Stimulated activated memory B cell treated with anti-CD40 and anti-IgM and Interleukin-4, amounts not matched to agents 10 μg/mL and 1 μg/mL and 100 μg/mL, for 72 hours (primary cell): ENCODE measurements at regions not wholly inside any gene's neighbourhood (a gene's known extent, or its start where the extent isn't known, plus 50 kb on each side); places are given as distances from the start of the nearest gene placed in this dataset.

Experiments used
- ATAC-seq: fragments of 150-1000 bp; cut with Tn5 transposase; 2 replicates; pipeline ENCODE4 v1.10.0; 2021
- H3K27ac Mint-ChIP-seq: one replicate; pipeline ENCODE4 v1.8.0; 2022; ENCODE audit warnings: mild to moderate bottlenecking, mixed read lengths
- H3K27me3 Mint-ChIP-seq: one replicate; pipeline ENCODE4 v1.8.0; 2022; ENCODE audit warnings: mixed read lengths
- H3K36me3 Mint-ChIP-seq: one replicate; pipeline ENCODE4 v1.8.0; 2022; ENCODE audit warnings: mixed read lengths
- H3K4me1 Mint-ChIP-seq: one replicate; pipeline ENCODE4 v1.8.0; 2022; ENCODE audit warnings: mixed read lengths
- H3K4me3 Mint-ChIP-seq: one replicate; pipeline ENCODE4 v1.8.0; 2022; ENCODE audit warnings: mild to moderate bottlenecking, moderate library complexity, mixed read lengths
- H3K9me3 Mint-ChIP-seq: one replicate; pipeline ENCODE4 v1.8.0; 2022; ENCODE audit warnings: mixed read lengths

- H3K27me3 Mint-ChIP-seq, result peaks cover 15% of the 10 kb centered on the region
- H3K4me3 Mint-ChIP-seq, result no peak overlapping the region
- H3K36me3 Mint-ChIP-seq, result no peaks in the 10 kb centered on the region
- no peak for ATAC-seq
- no peak overlapping the region for H3K27ac Mint-ChIP-seq
- no peaks in the 10 kb centered on the region for H3K4me1 Mint-ChIP-seq
- H3K9me3 Mint-ChIP-seq, result peaks cover 7% of the 10 kb centered on the region
Measured at GRCh38 chr3:139198186-139198585, 145.6 kb upstream of the MRPS22 start.

GRCh38 chr3:139198929-139199328 is 144.9 kb upstream of the MRPS22 start:
- Mint-ChIP-seq H3K4me1 (no peaks in the 10 kb centered on the region), H3K36me3 (no peaks in the 10 kb centered on the region), H3K27ac (no peak overlapping the region), H3K9me3 (peaks cover 7% of the 10 kb centered on the region), H3K27me3 (peaks cover 15% of the 10 kb centered on the region), H3K4me3 (no peak overlapping the region)
- ATAC-seq, result no peak

- H3K4me1 Mint-ChIP-seq, result no peaks in the 10 kb centered on the region
- H3K9me3 Mint-ChIP-seq, result peaks cover 7% of the 10 kb centered on the region
- peaks cover 15% of the 10 kb centered on the region for H3K27me3 Mint-ChIP-seq
- no peaks in the 10 kb centered on the region for H3K36me3 Mint-ChIP-seq
- ATAC-seq, result no peak
- no peak overlapping the region for H3K4me3 Mint-ChIP-seq
- no peak overlapping the region for H3K27ac Mint-ChIP-seq
Measured at GRCh38 chr3:139199421-139200010, 144.3 kb upstream of the MRPS22 start.

- H3K36me3 Mint-ChIP-seq, result no peaks in the 10 kb centered on the region
- no peak overlapping the region for H3K27ac Mint-ChIP-seq
- peaks cover 2% of the 10 kb centered on the region for H3K9me3 Mint-ChIP-seq
Measured at GRCh38 chr3:139201446-139202225, 142.2 kb upstream of the MRPS22 start.

GRCh38 chr3:139202226-139202958 is 141.4 kb upstream of the MRPS22 start:
- peaks cover 3% of the 10 kb centered on the region for H3K27me3 Mint-ChIP-seq
- no peak overlapping the region for H3K27ac Mint-ChIP-seq
- H3K36me3 Mint-ChIP-seq, result no peaks in the 10 kb centered on the region
- no peak overlapping the region for H3K4me3 Mint-ChIP-seq
- H3K4me1 Mint-ChIP-seq, result no peaks in the 10 kb centered on the region
- no peaks in the 10 kb centered on the region for H3K9me3 Mint-ChIP-seq
- ATAC-seq, result no peak

More at GRCh38 chr3:139201446-139202225, 142.2 kb upstream of the MRPS22 start:
- Mint-ChIP-seq H3K4me3 (no peak overlapping the region), H3K4me1 (no peaks in the 10 kb centered on the region), H3K27me3 (peaks cover 10% of the 10 kb centered on the region)
- no peak for ATAC-seq

- no peaks in the 10 kb centered on the region for H3K4me1 Mint-ChIP-seq
- no peak overlapping the region for H3K27ac Mint-ChIP-seq
- no peak for ATAC-seq
- no peak overlapping the region for H3K4me3 Mint-ChIP-seq
- H3K27me3 Mint-ChIP-seq, result no peaks in the 10 kb centered on the region
- H3K36me3 Mint-ChIP-seq, result no peaks in the 10 kb centered on the region
- H3K9me3 Mint-ChIP-seq, result peaks cover 2% of the 10 kb centered on the region
Measured at GRCh38 chr3:139202959-139203349, 140.9 kb upstream of the MRPS22 start.

GRCh38 chr3:139203752-139204151 is 140.1 kb upstream of the MRPS22 start:
- Mint-ChIP-seq H3K27ac (no peak overlapping the region), H3K36me3 (no peaks in the 10 kb centered on the region), H3K9me3 (peaks cover 2% of the 10 kb centered on the region), H3K4me3 (no peak overlapping the region), H3K4me1 (no peaks in the 10 kb centered on the region), H3K27me3 (no peaks in the 10 kb centered on the region)
- no peak for ATAC-seq

- no peak for ATAC-seq
- no peaks in the 10 kb centered on the region for H3K27me3 Mint-ChIP-seq
- H3K27ac Mint-ChIP-seq, result no peak overlapping the region
- H3K36me3 Mint-ChIP-seq, result no peaks in the 10 kb centered on the region
- H3K9me3 Mint-ChIP-seq, result peaks cover 2% of the 10 kb centered on the region
- no peak overlapping the region for H3K4me3 Mint-ChIP-seq
- H3K4me1 Mint-ChIP-seq, result no peaks in the 10 kb centered on the region
Measured at GRCh38 chr3:139204728-139205127, 139.1 kb upstream of the MRPS22 start.

- Mint-ChIP-seq H3K27me3 (peaks cover 6% of the 10 kb centered on the region), H3K4me3 (no peak overlapping the region), H3K9me3 (peaks cover 3% of the 10 kb centered on the region), H3K36me3 (no peaks in the 10 kb centered on the region), H3K27ac (no peak overlapping the region), H3K4me1 (no peaks in the 10 kb centered on the region)
- ATAC-seq, result no peak
Measured at GRCh38 chr3:139213936-139214335, 129.9 kb upstream of the MRPS22 start.

GRCh38 chr3:139216958-139217357 is 126.9 kb upstream of the MRPS22 start:
- Mint-ChIP-seq H3K27ac (no peak overlapping the region), H3K4me1 (no peaks in the 10 kb centered on the region), H3K36me3 (no peaks in the 10 kb centered on the region), H3K9me3 (peaks cover 3% of the 10 kb centered on the region), H3K27me3 (peaks cover 17% of the 10 kb centered on the region), H3K4me3 (no peak overlapping the region)
- no peak for ATAC-seq

- ATAC-seq, result peak; percentile 14
- Mint-ChIP-seq H3K9me3 (peaks cover 3% of the 10 kb centered on the region), H3K27me3 (peaks cover 17% of the 10 kb centered on the region), H3K27ac (no peak overlapping the region), H3K4me3 (no peak overlapping the region), H3K4me1 (no peaks in the 10 kb centered on the region), H3K36me3 (no peaks in the 10 kb centered on the region)
Measured at GRCh38 chr3:139217633-139218032, 126.2 kb upstream of the MRPS22 start.

- H3K4me3 Mint-ChIP-seq, result no peak overlapping the region
- no peaks in the 10 kb centered on the region for H3K36me3 Mint-ChIP-seq
- no peaks in the 10 kb centered on the region for H3K4me1 Mint-ChIP-seq
- peaks cover 3% of the 10 kb centered on the region for H3K9me3 Mint-ChIP-seq
- H3K27me3 Mint-ChIP-seq, result peaks cover 16% of the 10 kb centered on the region
- no peak for ATAC-seq
- H3K27ac Mint-ChIP-seq, result no peak overlapping the region
Measured at GRCh38 chr3:139218046-139218445, 125.8 kb upstream of the MRPS22 start.

- Mint-ChIP-seq H3K9me3 (no peaks in the 10 kb centered on the region), H3K27me3 (peaks cover 10% of the 10 kb centered on the region), H3K36me3 (no peaks in the 10 kb centered on the region), H3K4me1 (no peaks in the 10 kb centered on the region), H3K27ac (no peak overlapping the region), H3K4me3 (no peak overlapping the region)
- no peak for ATAC-seq
Measured at GRCh38 chr3:139219463-139219862, 124.4 kb upstream of the MRPS22 start.

- H3K4me3 Mint-ChIP-seq, result no peak overlapping the region
Measured at GRCh38 chr3:139222100-139222657, 121.6 kb upstream of the MRPS22 start.

GRCh38 chr3:139225548-139225947 is 118.3 kb upstream of the MRPS22 start:
- ATAC-seq, result no peak
- no peak overlapping the region for H3K4me3 Mint-ChIP-seq
- H3K4me1 Mint-ChIP-seq, result no peaks in the 10 kb centered on the region
- H3K36me3 Mint-ChIP-seq, result no peaks in the 10 kb centered on the region
- H3K27ac Mint-ChIP-seq, result no peak overlapping the region
- H3K27me3 Mint-ChIP-seq, result peaks cover 10% of the 10 kb centered on the region
- H3K9me3 Mint-ChIP-seq, result no peaks in the 10 kb centered on the region

More at GRCh38 chr3:139222100-139222657, 121.6 kb upstream of the MRPS22 start:
- Mint-ChIP-seq H3K9me3 (no peaks in the 10 kb centered on the region), H3K36me3 (no peaks in the 10 kb centered on the region), H3K27me3 (peaks cover 10% of the 10 kb centered on the region), H3K27ac (no peak overlapping the region), H3K4me1 (no peaks in the 10 kb centered on the region)
- no peak for ATAC-seq
